Neural cell (in vitro differentiated cells): ENCODE measurements at regions not wholly inside any gene's neighbourhood (a gene's known extent, or its start where the extent isn't known, plus 50 kb on each side); places are given as distances from the start of the nearest gene placed in this dataset.

Source experiments
- H2AFZ ChIP-seq: fragments of 200-600, 300-800 bp; sonication (generic), shearing (Covaris generic); 2 replicates; pipeline ENCODE4 v1.6.0; 2014; ENCODE audit warnings: low read depth, mild to moderate bottlenecking, antibody characterized with exemption, low read length, moderate library complexity
- H3F3A ChIP-seq: fragments of 200-600 bp; shearing (Covaris generic); 2 replicates; pipeline ENCODE4 v1.6.1; 2016; ENCODE audit warnings: mild to moderate bottlenecking, moderate library complexity, mixed read lengths, antibody characterized with exemption, low read length; ENCODE audit not compliant: insufficient read depth, poor library complexity, severe bottlenecking
- H3K27ac ChIP-seq: fragments of 200-600, 300-800 bp; sonication (generic), shearing (Covaris generic); 2 replicates; pipeline ENCODE4 v1.5.1; 2014; ENCODE audit warnings: mild to moderate bottlenecking, low read length, moderate library complexity
- H3K27me3 ChIP-seq: fragments of 300-800, 200-600 bp; sonication (generic), shearing (Covaris generic); 2 replicates; pipeline ENCODE4 v1.6.0; 2014; ENCODE audit warnings: mild to moderate bottlenecking, low read depth, low read length, moderate library complexity; ENCODE audit not compliant: insufficient read depth
- H3K36me3 ChIP-seq: fragments of 300-800, 200-600 bp; sonication (generic), shearing (Covaris generic); 2 replicates; pipeline ENCODE4 v1.5.1; 2014; ENCODE audit warnings: mild to moderate bottlenecking, antibody characterized with exemption, low read length, moderate library complexity; ENCODE audit not compliant: insufficient read depth
- H3K4me2 ChIP-seq: fragments of 300-800, 200-600 bp; sonication (generic), shearing (Covaris generic); 2 replicates; pipeline ENCODE4 v1.6.0; 2014; ENCODE audit warnings: mild to moderate bottlenecking, low read length
- H3K4me3 ChIP-seq: fragments of 300-800, 200-600 bp; sonication (generic), shearing (Covaris generic); 2 replicates; pipeline ENCODE4 v1.5.1; 2014; ENCODE audit warnings: mild to moderate bottlenecking, low read length, moderate library complexity
- H3K79me2 ChIP-seq: fragments of 200-600 bp; shearing (Covaris generic); replicated peaks from 2 replicates; pipeline ENCODE4 v1.6.0; 2014; ENCODE audit warnings: mild to moderate bottlenecking, low read length, moderate library complexity; ENCODE audit not compliant: insufficient read depth
- H3K9ac ChIP-seq: fragments of 300-800, 200-600 bp; sonication (generic), shearing (Covaris generic); 2 replicates; pipeline ENCODE4 v1.6.1; 2016; ENCODE audit warnings: mild to moderate bottlenecking, low read length, mixed read lengths
- H3K9me2 ChIP-seq: fragments of 200-600 bp; shearing (Covaris generic); 2 replicates; pipeline ENCODE4 v1.6.1; 2016; ENCODE audit warnings: mild to moderate bottlenecking, low read length, mixed read lengths; ENCODE audit not compliant: insufficient read depth
- H3K9me3 ChIP-seq: fragments of 200-600, 300-800 bp; sonication (generic), shearing (Covaris generic); 2 replicates; pipeline ENCODE4 v1.6.1; 2016; ENCODE audit warnings: mild to moderate bottlenecking, mixed run types, low read length, moderate library complexity, mixed read lengths
- H4K20me1 ChIP-seq: fragments of 200-600 bp; shearing (Covaris generic); 2 replicates; pipeline ENCODE4 v1.6.1; 2016; ENCODE audit warnings: mild to moderate bottlenecking, mixed run types; ENCODE audit not compliant: insufficient read depth
- EP300 ChIP-seq: fragments of 450-650 bp; conservative IDR thresholded peaks from 2 replicates; pipeline ENCODE4 v1.6.1; 2014; ENCODE audit warnings: antibody characterized with exemption, mild to moderate bottlenecking, moderate library complexity; ENCODE audit not compliant: poor library complexity, severe bottlenecking
- EZH2 ChIP-seq: fragments of 200-600, 300-800 bp; shearing (Covaris generic), sonication (generic); IDR thresholded peaks from 2 replicates; pipeline ENCODE4 v1.6.1; 2014; ENCODE audit warnings: antibody characterized with exemption, low read length, borderline replicate concordance, mild to moderate bottlenecking; ENCODE audit not compliant: insufficient read depth, poor library complexity, severe bottlenecking
- POLR2AphosphoS5 ChIP-seq: IDR thresholded peaks from 2 replicates; pipeline ENCODE4 v1.6.1; 2012
- RAD21 ChIP-seq: fragments of 450-650 bp; conservative IDR thresholded peaks from 2 replicates; pipeline ENCODE4 v1.6.1; 2014; ENCODE audit warnings: antibody characterized with exemption, mild to moderate bottlenecking, moderate library complexity
- TAF1 ChIP-seq: IDR thresholded peaks from 2 replicates; pipeline ENCODE4 v1.6.1; 2012; ENCODE audit warnings: low read depth
- TF ChIP-seq, protein P1 (sequence below): IDR thresholded peaks from 2 replicates; pipeline ENCODE4 v1.6.1; 2012; ENCODE audit warnings: borderline replicate concordance

DNA sequence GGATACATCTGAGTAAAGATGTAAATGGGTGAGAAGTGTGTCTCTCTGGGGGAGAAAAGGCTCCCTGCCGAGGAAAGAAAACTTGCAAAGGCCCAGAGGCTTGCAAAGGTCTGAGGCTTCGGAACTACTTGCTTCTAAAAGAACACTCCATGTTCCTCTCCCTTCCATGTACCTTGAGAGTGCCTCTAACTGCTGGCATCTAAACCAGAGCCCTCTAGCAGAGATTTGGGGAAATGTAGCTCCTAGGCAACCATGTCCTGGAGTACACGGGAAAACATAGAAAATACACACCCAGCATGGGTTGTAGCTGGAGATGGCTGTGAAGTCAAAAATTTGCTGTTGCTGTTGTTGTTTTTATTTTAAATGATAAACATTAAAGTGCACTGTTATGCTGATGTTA, 151.6 kb downstream of the SYK start:
- H3K4me2 ChIP-seq = no peak overlapping the region
- no peak overlapping the region for H3K9ac ChIP-seq

DNA sequence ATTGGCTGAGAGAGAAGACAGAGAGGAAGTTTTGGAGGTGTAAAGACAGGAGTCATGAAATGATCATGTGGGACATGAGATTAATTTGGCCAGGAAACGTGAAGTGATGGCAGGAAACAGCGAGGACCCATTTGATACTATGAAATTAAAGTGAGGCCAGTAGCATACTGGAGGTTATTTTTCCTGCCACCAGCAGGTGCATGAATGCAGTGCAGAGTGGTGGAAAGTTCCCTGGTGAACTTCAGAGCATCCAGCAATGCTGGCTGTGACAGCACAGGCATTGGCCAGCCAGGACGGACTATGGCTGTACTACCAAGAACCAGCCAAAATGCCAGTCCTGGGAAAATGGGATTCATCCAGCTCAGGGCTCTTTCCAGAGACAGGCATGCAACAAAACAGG, 152.2 kb downstream of the SYK start:
- Histone ChIP-seq H4K20me1 (no peaks in the 10 kb centered on the region), H3K4me3 (no peak overlapping the region), H3F3A (no peaks in the 10 kb centered on the region), H3K9ac (no peak overlapping the region), H3K79me2 (no peaks in the 10 kb centered on the region), H3K27me3 (no peaks in the 10 kb centered on the region), H3K4me2 (no peak overlapping the region), H3K9me3 (no peaks in the 10 kb centered on the region), H3K9me2 (no peaks in the 10 kb centered on the region), H3K36me3 (no peaks in the 10 kb centered on the region), H2AFZ (no peak overlapping the region), H3K27ac (no peak overlapping the region)
- TF ChIP-seq POLR2AphosphoS5 (no peak), EZH2 (no peak), EP300 (no peak)

More for the DNA sequence above, 151.6 kb downstream of the SYK start:
- no peak overlapping the region for H2AFZ ChIP-seq
- H3K4me3 ChIP-seq = no peak overlapping the region
- TF ChIP-seq EP300 (no peak), RAD21 (no peak)
- TF ChIP-seq, protein P1, sequence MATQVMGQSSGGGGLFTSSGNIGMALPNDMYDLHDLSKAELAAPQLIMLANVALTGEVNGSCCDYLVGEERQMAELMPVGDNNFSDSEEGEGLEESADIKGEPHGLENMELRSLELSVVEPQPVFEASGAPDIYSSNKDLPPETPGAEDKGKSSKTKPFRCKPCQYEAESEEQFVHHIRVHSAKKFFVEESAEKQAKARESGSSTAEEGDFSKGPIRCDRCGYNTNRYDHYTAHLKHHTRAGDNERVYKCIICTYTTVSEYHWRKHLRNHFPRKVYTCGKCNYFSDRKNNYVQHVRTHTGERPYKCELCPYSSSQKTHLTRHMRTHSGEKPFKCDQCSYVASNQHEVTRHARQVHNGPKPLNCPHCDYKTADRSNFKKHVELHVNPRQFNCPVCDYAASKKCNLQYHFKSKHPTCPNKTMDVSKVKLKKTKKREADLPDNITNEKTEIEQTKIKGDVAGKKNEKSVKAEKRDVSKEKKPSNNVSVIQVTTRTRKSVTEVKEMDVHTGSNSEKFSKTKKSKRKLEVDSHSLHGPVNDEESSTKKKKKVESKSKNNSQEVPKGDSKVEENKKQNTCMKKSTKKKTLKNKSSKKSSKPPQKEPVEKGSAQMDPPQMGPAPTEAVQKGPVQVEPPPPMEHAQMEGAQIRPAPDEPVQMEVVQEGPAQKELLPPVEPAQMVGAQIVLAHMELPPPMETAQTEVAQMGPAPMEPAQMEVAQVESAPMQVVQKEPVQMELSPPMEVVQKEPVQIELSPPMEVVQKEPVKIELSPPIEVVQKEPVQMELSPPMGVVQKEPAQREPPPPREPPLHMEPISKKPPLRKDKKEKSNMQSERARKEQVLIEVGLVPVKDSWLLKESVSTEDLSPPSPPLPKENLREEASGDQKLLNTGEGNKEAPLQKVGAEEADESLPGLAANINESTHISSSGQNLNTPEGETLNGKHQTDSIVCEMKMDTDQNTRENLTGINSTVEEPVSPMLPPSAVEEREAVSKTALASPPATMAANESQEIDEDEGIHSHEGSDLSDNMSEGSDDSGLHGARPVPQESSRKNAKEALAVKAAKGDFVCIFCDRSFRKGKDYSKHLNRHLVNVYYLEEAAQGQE = no peak
- no peaks in the 10 kb centered on the region for H3K9me3 ChIP-seq
- H3K27me3 ChIP-seq = no peaks in the 10 kb centered on the region
- no peaks in the 10 kb centered on the region for H3K79me2 ChIP-seq
- H3K36me3 ChIP-seq = no peaks in the 10 kb centered on the region
- no peaks in the 10 kb centered on the region for H4K20me1 ChIP-seq
- H3F3A ChIP-seq = no peaks in the 10 kb centered on the region
- H3K9me2 ChIP-seq = no peaks in the 10 kb centered on the region
- no peak overlapping the region for H3K27ac ChIP-seq

DNA sequence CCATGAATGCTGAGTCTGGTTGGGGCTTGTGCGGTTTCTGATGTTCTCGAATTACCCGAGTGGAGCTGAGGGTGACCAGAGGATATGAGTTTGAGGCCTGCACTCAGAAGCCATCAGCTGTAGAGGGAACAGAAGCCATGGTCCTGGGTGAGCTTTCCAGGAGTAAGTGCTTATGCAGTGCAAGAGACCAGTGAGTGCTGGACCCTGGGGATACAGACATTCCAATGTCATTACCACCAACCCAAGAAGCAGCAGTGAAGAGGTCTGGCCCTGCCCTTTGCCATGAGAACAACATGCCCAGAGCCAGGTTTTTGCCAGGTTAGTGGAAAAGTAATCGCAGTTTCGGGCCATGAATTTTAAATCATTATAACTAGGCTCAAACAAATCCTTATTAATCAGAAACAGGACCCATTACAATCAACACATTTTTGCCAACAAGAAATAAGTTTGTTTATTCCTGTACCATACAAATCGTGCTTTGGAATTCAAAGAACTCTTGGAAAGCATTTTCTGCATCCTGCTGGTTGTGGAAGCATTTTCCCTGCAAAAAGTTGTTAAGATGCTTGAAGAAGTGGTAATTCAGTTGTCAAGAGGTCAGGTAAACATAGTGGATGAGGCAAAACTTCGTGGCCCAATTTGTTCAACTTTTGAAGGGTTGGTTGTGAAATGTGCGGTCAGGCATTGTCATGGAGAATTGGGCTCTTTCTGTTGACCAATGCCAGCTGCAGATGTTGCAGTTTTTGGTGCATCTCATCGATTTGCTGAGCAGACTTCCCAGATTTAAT, 154.6 kb downstream of the SYK start:
- no peak overlapping the region for H3K4me3 ChIP-seq
- H4K20me1 ChIP-seq = no peaks in the 10 kb centered on the region
- H3K4me2 ChIP-seq = no peak overlapping the region
- no peaks in the 10 kb centered on the region for H3K36me3 ChIP-seq
- H2AFZ ChIP-seq = no peak overlapping the region
- H3K27me3 ChIP-seq = no peaks in the 10 kb centered on the region
- H3K27ac ChIP-seq = no peak overlapping the region
- no peaks in the 10 kb centered on the region for H3K79me2 ChIP-seq
- H3K9me2 ChIP-seq = no peaks in the 10 kb centered on the region
- no peak overlapping the region for H3K9ac ChIP-seq
- H3F3A ChIP-seq = no peaks in the 10 kb centered on the region
- no peak for TF ChIP-seq TAF1
- no peaks in the 10 kb centered on the region for H3K9me3 ChIP-seq
